OCI-LY3 (cell line): ENCODE measurements at regions not wholly inside any gene's neighbourhood (a gene's known extent, or its start where the extent isn't known, plus 50 kb on each side); places are given as distances from the start of the nearest gene placed in this dataset.

Source experiments
- H2AFZ ChIP-seq: fragments of 200-600, 300-600 bp; shearing (Covaris generic); 2 replicates; pipeline ENCODE4 v1.6.0; 2014; ENCODE audit warnings: antibody characterized with exemption, low read depth, low read length
- H3K27ac ChIP-seq: fragments of 200-600, 300-600 bp; sonication (generic); 2 replicates; pipeline ENCODE4 v1.5.1; 2014; ENCODE audit warnings: mild to moderate bottlenecking, low read length, moderate library complexity, mixed read lengths
- H3K27me3 ChIP-seq: fragments of 200-600, 300-600 bp; sonication (generic); 2 replicates; pipeline ENCODE4 v1.6.1; 2014; ENCODE audit warnings: low read depth, low read length, mixed read lengths
- H3K36me3 ChIP-seq: fragments of 200-600, 300-600 bp; sonication (generic); replicated peaks from 2 replicates; pipeline ENCODE3; 2014; ENCODE audit warnings: low read depth, low read length, mixed read lengths
- H3K4me1 ChIP-seq: fragments of 300-600, 200-600 bp; sonication (generic); 2 replicates; pipeline ENCODE4 v1.6.1; 2014; ENCODE audit warnings: low read length, mixed read lengths
- H3K4me2 ChIP-seq: fragments of 200-600, 300-600 bp; sonication (generic); 2 replicates; pipeline ENCODE4 v1.6.1; 2014; ENCODE audit warnings: low read length, mixed read lengths
- H3K4me3 ChIP-seq: fragments of 300-600, 200-600 bp; sonication (generic); 2 replicates; pipeline ENCODE4 v1.5.1; 2014; ENCODE audit warnings: antibody characterized with exemption, mild to moderate bottlenecking, low read length, moderate library complexity
- H3K79me2 ChIP-seq: fragments of 300-600, 200-600 bp; shearing (Covaris generic); 2 replicates; pipeline ENCODE4 v1.6.1; 2014; ENCODE audit warnings: mild to moderate bottlenecking, low read length, mixed read lengths
- H3K9ac ChIP-seq: fragments of 300-600, 200-600 bp; shearing (Covaris generic); 2 replicates; pipeline ENCODE4 v1.6.0; 2014; ENCODE audit warnings: mild to moderate bottlenecking, low read length, moderate library complexity
- H3K9me3 ChIP-seq: fragments of 200-600, 300-600 bp; shearing (Covaris generic); 2 replicates; pipeline ENCODE4 v1.6.1; 2014; ENCODE audit warnings: low read length, mixed read lengths; ENCODE audit not compliant: insufficient read depth
- H4K20me1 ChIP-seq: fragments of 200-600, 300-600 bp; sonication (generic); 2 replicates; pipeline ENCODE4 v1.6.1; 2016; ENCODE audit warnings: low read length, mixed read lengths; ENCODE audit not compliant: insufficient read depth
- CTCF ChIP-seq: fragments of 200-600, 300-600 bp; sonication (generic); IDR thresholded peaks from 2 replicates; pipeline ENCODE4 v1.5.1; 2014; ENCODE audit warnings: antibody characterized with exemption, low read length, low read depth
- EZH2phosphoT487 ChIP-seq: fragments of 200-600 bp; shearing (Covaris generic); IDR thresholded peaks from 2 replicates; pipeline ENCODE4 v1.6.1; 2018; ENCODE audit warnings: antibody characterized with exemption, mixed run types, low read depth

DNA sequence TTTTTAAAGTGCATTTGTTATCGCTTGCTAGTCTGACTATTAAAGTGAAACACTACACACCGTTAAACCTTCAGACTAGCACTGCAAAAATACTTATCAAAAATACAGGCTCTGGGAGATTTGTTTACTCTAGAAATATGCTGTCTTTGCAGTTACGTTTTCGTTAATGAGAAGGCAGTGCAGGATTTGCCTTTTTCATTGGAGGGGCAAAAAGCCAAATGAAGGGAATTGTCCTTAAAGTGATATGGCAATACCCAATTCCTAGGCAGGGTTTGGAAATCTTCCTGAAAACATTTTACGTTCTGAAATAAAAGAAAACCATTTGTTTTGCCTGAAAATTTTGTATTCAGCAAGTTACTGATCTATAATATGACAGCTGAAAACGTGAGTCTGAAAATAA is 1800.2 kb downstream of the MAT2B start:
- Histone ChIP-seq H3K4me1 (no peaks in the 10 kb centered on the region), H3K4me3 (no peak overlapping the region), H3K79me2 (no peaks in the 10 kb centered on the region), H3K27ac (no peak overlapping the region), H3K27me3 (no peaks in the 10 kb centered on the region), H4K20me1 (no peaks in the 10 kb centered on the region), H2AFZ (no peak overlapping the region), H3K9me3 (no peaks in the 10 kb centered on the region), H3K36me3 (no peaks in the 10 kb centered on the region), H3K4me2 (no peak overlapping the region), H3K9ac (no peak overlapping the region)
- TF ChIP-seq CTCF (no peak), EZH2phosphoT487 (no peak)

GRCh38 chr5:165309446-165309845 is 1804.0 kb downstream of the MAT2B start:
- H3K27ac ChIP-seq = no peak overlapping the region
- no peak overlapping the region for H3K4me3 ChIP-seq
- H3K36me3 ChIP-seq = no peaks in the 10 kb centered on the region
- H3K4me2 ChIP-seq = no peak overlapping the region
- no peak overlapping the region for H3K9ac ChIP-seq
- no peak overlapping the region for H2AFZ ChIP-seq
- H3K4me1 ChIP-seq = no peaks in the 10 kb centered on the region
- no peaks in the 10 kb centered on the region for H4K20me1 ChIP-seq
- no peak for TF ChIP-seq EZH2phosphoT487
- TF ChIP-seq CTCF = no peak
- no peaks in the 10 kb centered on the region for H3K9me3 ChIP-seq
- no peaks in the 10 kb centered on the region for H3K27me3 ChIP-seq
- no peaks in the 10 kb centered on the region for H3K79me2 ChIP-seq

DNA sequence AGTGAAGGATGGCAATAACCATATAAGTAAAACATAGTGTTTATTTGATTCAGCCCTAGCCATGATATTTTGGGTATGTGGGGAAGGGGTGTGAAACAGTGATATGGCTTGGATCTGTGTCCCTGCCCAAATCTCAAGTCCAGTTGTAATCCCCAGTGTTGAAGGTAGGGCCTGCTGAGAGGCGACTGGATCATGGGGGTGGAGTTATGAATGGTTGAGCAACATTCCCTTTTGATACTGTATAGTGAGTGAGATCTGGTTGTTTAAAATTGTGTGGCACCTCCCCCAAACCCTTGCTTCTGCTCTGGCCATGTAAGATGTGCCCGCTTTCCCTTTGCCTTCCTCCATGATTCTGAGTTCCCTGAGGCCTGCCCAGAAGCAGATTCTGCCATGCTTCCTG is 1804.6 kb downstream of the MAT2B start:
- no peak overlapping the region for H3K4me2 ChIP-seq
- H3K9ac ChIP-seq = no peak overlapping the region
- H3K27me3 ChIP-seq = no peaks in the 10 kb centered on the region
- H2AFZ ChIP-seq = no peak overlapping the region
- H3K9me3 ChIP-seq = no peaks in the 10 kb centered on the region
- H3K4me3 ChIP-seq = no peak overlapping the region
- H3K27ac ChIP-seq = no peak overlapping the region
- no peaks in the 10 kb centered on the region for H3K4me1 ChIP-seq
- no peaks in the 10 kb centered on the region for H3K36me3 ChIP-seq
- H3K79me2 ChIP-seq = no peaks in the 10 kb centered on the region
- H4K20me1 ChIP-seq = no peaks in the 10 kb centered on the region
- TF ChIP-seq EZH2phosphoT487 = no peak
- TF ChIP-seq CTCF = no peak

DNA sequence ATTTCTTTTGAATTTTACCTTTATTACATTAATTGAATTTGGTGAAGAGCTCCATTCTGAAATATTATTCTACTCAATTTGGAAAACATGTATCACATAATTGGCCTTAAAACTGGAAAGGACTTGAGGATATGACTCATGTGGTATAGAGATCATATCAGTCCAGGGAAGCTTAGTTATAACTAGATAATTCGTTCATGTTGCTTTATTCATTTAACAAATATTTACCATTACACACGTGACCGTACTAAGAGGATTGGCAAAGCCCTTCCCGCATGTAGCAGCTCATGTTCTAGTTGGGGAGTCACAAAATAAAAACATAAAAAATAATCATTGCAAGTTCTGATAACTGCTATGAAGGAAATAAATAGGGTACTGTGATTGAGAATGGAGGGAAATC is 1816.5 kb downstream of the MAT2B start:
- H3K4me2 ChIP-seq = no peak overlapping the region
- no peaks in the 10 kb centered on the region for H3K36me3 ChIP-seq
- no peak overlapping the region for H3K27ac ChIP-seq
- no peaks in the 10 kb centered on the region for H3K79me2 ChIP-seq
- no peaks in the 10 kb centered on the region for H3K9me3 ChIP-seq
- H2AFZ ChIP-seq = no peak overlapping the region
- H3K9ac ChIP-seq = no peak overlapping the region
- no peak for TF ChIP-seq CTCF
- no peak for TF ChIP-seq EZH2phosphoT487
- no peak overlapping the region for H3K4me3 ChIP-seq
- H3K4me1 ChIP-seq = no peaks in the 10 kb centered on the region
- no peaks in the 10 kb centered on the region for H3K27me3 ChIP-seq
- no peaks in the 10 kb centered on the region for H4K20me1 ChIP-seq
